IMR-90 (cell line): ENCODE measurements at regions not wholly inside any gene's neighbourhood (a gene's known extent, or its start where the extent isn't known, plus 50 kb on each side); places are given as distances from the start of the nearest gene placed in this dataset.

Experiments used
- ATAC-seq: fragments of 200-7000 bp; cut with Tn5 transposase; 2 replicates; pipeline ENCODE4 v1.9.1; 2020; ENCODE audit warnings: low read depth, mild to moderate bottlenecking, moderate library complexity
- BruUV-seq: library from RNA; stranded (reverse); fragments of 400-500 nt; replicated peaks from 2 replicates; lab custom pipeline; 2021; lab: Mats Ljungman, UMichigan
- CTCF ChIA-PET: fragments of 300-600 bp; formaldehyde crosslinking; extraction: SDS; loops from one replicate; lab custom pipeline; 2021; ENCODE audit warnings: antibody characterized with exemption; lab: Yijun Ruan, JAX
- POLR2A ChIA-PET: fragments of 300-600 bp; sonication (Branson Sonifier 250); formaldehyde crosslinking; loops from one replicate; lab custom pipeline; 2022; ENCODE audit warnings: antibody characterized with exemption; ENCODE audit not compliant: unreplicated experiment; lab: Charles Lee
- DNase-seq: peaks from one replicate; pipeline ENCODE4 v3.0.0; 2013
- H2AFZ ChIP-seq: replicated peaks from 2 replicates; pipeline ENCODE3; 2013; ENCODE audit warnings: low read length, mild to moderate bottlenecking; ENCODE audit not compliant: poor library complexity
- H2AK5ac ChIP-seq: 2 replicates; pipeline ENCODE4 v1.6.1; 2013; ENCODE audit warnings: low read depth, low read length, inconsistent platforms
- H2AK9ac ChIP-seq: replicated peaks from 2 replicates; pipeline ENCODE3; 2013; ENCODE audit warnings: mild to moderate bottlenecking, low read depth, low read length, moderate library complexity; ENCODE audit not compliant: poor library complexity
- H2BK120ac ChIP-seq: 2 replicates; pipeline ENCODE4 v1.6.1; 2013; ENCODE audit warnings: low read depth, low read length, inconsistent platforms
- H2BK15ac ChIP-seq: 3 replicates; pipeline ENCODE4 v1.6.1; 2013; ENCODE audit warnings: low read depth, low read length, inconsistent platforms
- H2BK20ac ChIP-seq: 2 replicates; pipeline ENCODE4 v1.6.1; 2013; ENCODE audit warnings: low read depth, mild to moderate bottlenecking, inconsistent platforms, low read length, moderate library complexity
- H2BK5ac ChIP-seq: 2 replicates; pipeline ENCODE4 v1.6.1; 2013; ENCODE audit warnings: mild to moderate bottlenecking, low read depth, low read length, inconsistent platforms; ENCODE audit not compliant: poor library complexity, severe bottlenecking
- H3K14ac ChIP-seq: replicated peaks from 2 replicates; pipeline ENCODE4 v1.6.1; 2013; ENCODE audit warnings: low read depth, low read length, inconsistent platforms
- H3K18ac ChIP-seq: 2 replicates; pipeline ENCODE4 v1.6.1; 2013; ENCODE audit warnings: low read depth, low read length, control low read depth
- H3K23ac ChIP-seq: 2 replicates; pipeline ENCODE4 v1.6.1; 2013; ENCODE audit warnings: low read depth, low read length, inconsistent platforms
- H3K27ac ChIP-seq: 2 replicates; pipeline ENCODE4 v1.5.1; 2013; ENCODE audit warnings: mild to moderate bottlenecking, control low read depth, low read length; ENCODE audit not compliant: insufficient read depth
- H3K27me3 ChIP-seq: 2 replicates; pipeline ENCODE4 v1.6.1; 2013; ENCODE audit warnings: low read length; ENCODE audit not compliant: control insufficient read depth, insufficient read depth
- H3K36me3 ChIP-seq: 2 replicates; pipeline ENCODE4 v1.6.1; 2013; ENCODE audit warnings: low read length, mixed read lengths; ENCODE audit not compliant: control insufficient read depth, insufficient read depth
- H3K4ac ChIP-seq: 2 replicates; pipeline ENCODE4 v1.6.1; 2013; ENCODE audit warnings: low read depth, low read length, inconsistent platforms
- H3K4me1 ChIP-seq: 2 replicates; pipeline ENCODE4 v1.6.1; 2013; ENCODE audit warnings: low read length, mixed read lengths; ENCODE audit not compliant: control insufficient read depth, insufficient read depth
- H3K4me2 ChIP-seq: 2 replicates; pipeline ENCODE4 v1.6.1; 2013; ENCODE audit warnings: low read depth, mild to moderate bottlenecking, control low read depth, low read length, moderate library complexity
- H3K4me3 ChIP-seq: 2 replicates; pipeline ENCODE4 v1.5.1; 2013; ENCODE audit warnings: low read depth, mild to moderate bottlenecking, control low read depth, low read length, moderate library complexity; ENCODE audit not compliant: insufficient read depth
- H3K56ac ChIP-seq: 2 replicates; pipeline ENCODE4 v1.6.1; 2013; ENCODE audit warnings: low read length, inconsistent platforms; ENCODE audit not compliant: insufficient read depth; ENCODE audit errors: extremely low read depth
- H3K79me1 ChIP-seq, 2 experiments: 2 replicates each; pipeline ENCODE4 v1.6.1; 2013; ENCODE audit warnings: low read length in 2 of 2, inconsistent platforms in 1 of 2, low read depth in 1 of 2
- H3K9ac ChIP-seq: 2 replicates; pipeline ENCODE4 v1.6.1; 2013; ENCODE audit warnings: low read depth, low read length, control low read depth
- H3K9me1 ChIP-seq: 2 replicates; pipeline ENCODE4 v1.6.1; 2013; ENCODE audit warnings: low read length, inconsistent platforms; ENCODE audit not compliant: insufficient read depth
- H3K9me3 ChIP-seq: 2 replicates; pipeline ENCODE4 v1.6.1; 2013; ENCODE audit warnings: low read length; ENCODE audit not compliant: control insufficient read depth, insufficient read depth
- H4K20me1 ChIP-seq: 2 replicates; pipeline ENCODE4 v1.6.1; 2013; ENCODE audit warnings: low read length, inconsistent platforms; ENCODE audit not compliant: insufficient read depth
- H4K5ac ChIP-seq: 2 replicates; pipeline ENCODE4 v1.6.1; 2013; ENCODE audit warnings: mild to moderate bottlenecking, low read depth, low read length, control low read depth
- H4K8ac ChIP-seq, 2 experiments: 2 replicates each; pipeline ENCODE4 v1.6.1; 2013; ENCODE audit warnings: low read depth in 2 of 2, low read length in 2 of 2, control low read depth in 1 of 2, inconsistent platforms in 1 of 2
- H4K91ac ChIP-seq: 2 replicates; pipeline ENCODE4 v1.6.1; 2013; ENCODE audit warnings: low read depth, low read length, inconsistent platforms; ENCODE audit not compliant: insufficient read depth
- CEBPB ChIP-seq: IDR thresholded peaks from 2 replicates; pipeline ENCODE4 v1.6.1; 2012; ENCODE audit warnings: low read depth, low read length, improper control_type of control experiment
- CHD1 ChIP-seq: IDR thresholded peaks from 2 replicates; pipeline ENCODE4 v1.6.1; 2012; ENCODE audit warnings: low read depth, low read length, improper control_type of control experiment
- CTCF ChIP-seq: conservative IDR thresholded peaks from 2 replicates; pipeline ENCODE4 v1.5.1; 2012; ENCODE audit warnings: mild to moderate bottlenecking, low read depth, low read length, improper control_type of control experiment
- FOS ChIP-seq: fragments of 150-350 bp; IDR thresholded peaks from 2 replicates; pipeline ENCODE4 v1.6.1; 2016; ENCODE audit warnings: low read depth, low read length
- MAZ ChIP-seq: IDR thresholded peaks from 2 replicates; pipeline ENCODE4 v1.6.1; 2012; ENCODE audit warnings: low read depth, mild to moderate bottlenecking, low read length, improper control_type of control experiment, moderate library complexity, borderline replicate concordance
- WGBS, 2 experiments: methylation state at CpG; one replicate each; pipeline versions ENCODE4 v1.1.5 to v1.1.7; 2013; ENCODE audit warnings: missing lambda C conversion rate in 2 of 2; ENCODE audit not compliant: insufficient read length in 1 of 2; ENCODE audit errors: extremely low coverage in 2 of 2; 5-methylcytosine and 5-hydroxymethylcytosine counted together
- dilution Hi-C: fragments of 300-500 bp; cut with HindIII; formaldehyde crosslinking; loops from one replicate; pipeline ENCODE4 v1.14.3; 2018; ENCODE audit warnings: low sequenced_read_pairs; ENCODE audit not compliant: unreplicated experiment
- in situ Hi-C: fragments of 300-500 bp; cut with MboI; formaldehyde crosslinking; loops from 3 replicates; pipeline ENCODE4 v1.14.3; 2019; ENCODE audit warnings: low sequenced_read_pairs, inconsistent platforms, mixed read lengths
- intact Hi-C: fragments of 100-400 bp; cut with micrococcal nuclease; formaldehyde crosslinking; loops from 2 replicates; pipeline ENCODE4 v1.10.0; 2022

DNA sequence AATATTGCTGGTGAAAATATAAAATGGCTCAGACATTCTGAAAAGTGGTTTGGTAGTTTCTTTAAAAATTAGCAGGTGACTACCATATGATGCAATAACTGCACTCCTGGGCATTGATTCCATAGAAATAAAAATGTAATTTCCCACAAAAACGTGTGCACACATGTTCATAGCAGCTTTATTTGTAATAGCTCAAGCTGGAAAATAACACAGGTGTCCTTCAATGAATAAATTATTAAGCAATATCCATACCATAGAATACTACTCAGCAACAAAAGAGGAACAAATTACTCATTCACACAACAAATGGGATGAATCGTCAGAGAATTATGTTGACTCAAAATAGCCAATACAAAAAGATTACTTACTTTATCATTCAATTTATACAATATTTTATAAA, 893.7 kb upstream of the SLIT2 start:
- no peak for ATAC-seq
- Histone ChIP-seq H4K20me1 (no peaks in the 10 kb centered on the region), H3K36me3 (no peaks in the 10 kb centered on the region), H2AK5ac (no peak overlapping the region), H3K4me1 (no peaks in the 10 kb centered on the region), H4K91ac (no peak overlapping the region), H3K27me3 (no peaks in the 10 kb centered on the region), H3K18ac (no peak overlapping the region), H3K79me1 (no peaks in the 10 kb centered on the region), H2AK9ac (no peak overlapping the region), H4K8ac (no peak overlapping the region), H3K14ac (no peak overlapping the region), H3K4ac (no peak overlapping the region), H4K5ac (no peak overlapping the region), H3K9ac (no peak overlapping the region), H3K9me3 (no peaks in the 10 kb centered on the region), H2BK120ac (no peak overlapping the region), H2BK20ac (no peak overlapping the region), H2BK15ac (no peak overlapping the region), H3K27ac (no peak overlapping the region), H3K4me3 (no peak overlapping the region), H3K9me1 (no peaks in the 10 kb centered on the region), H3K23ac (no peak overlapping the region), H3K56ac (no peak overlapping the region), H2BK5ac (no peak overlapping the region), H2AFZ (no peak overlapping the region), H3K4me2 (no peak overlapping the region)
- POLR2A ChIA-PET = no interaction called here
- WGBS, 2 experiments = no CpG with 5 or more reads among the region's 2 CpGs
- CTCF ChIA-PET = interaction anchor here (0.6 kb wide), 1 partner anchor 222 kb away, joined by 3 read pairs; no protein-coding TSS in a partner anchor
- TF ChIP-seq CHD1 = no peak
- TF ChIP-seq CTCF = no peak
- TF ChIP-seq CEBPB = peak; percentile 71
- TF ChIP-seq MAZ = no peak
- no peak for TF ChIP-seq FOS
- no TSS peak for BruUV-seq
- dilution Hi-C loops = no loop called here
- peak; percentile 67 for DNase-seq
- in situ Hi-C loops = no loop called here
- intact Hi-C loops = no loop called here
